ENCODE measurements at regions not wholly inside any gene's neighbourhood (a gene's known extent, or its start where the extent isn't known, plus 50 kb on each side); places are given as distances from the start of the nearest gene placed in this dataset.

GRCh38 chr13:73367886-73368285 is 309.1 kb downstream of the KLF5 start:
- no peak for DNase-seq
- POLR2A ChIA-PET: no interaction called here

GRCh38 chr13:73366241-73366640 is 307.4 kb downstream of the KLF5 start:
- POLR2A ChIA-PET: no interaction called here
- Histone ChIP-seq H3K27ac (ENCODE audit: low read depth in 1 of 2, low read length in 2 of 2) (no peak overlapping the region), H3K27me3 (ENCODE audit: control insufficient read depth in 1 of 2, insufficient read depth in 2 of 2, low read length in 2 of 2) (no peaks in the 10 kb centered on the region), H3K4me1 (ENCODE audit: insufficient read depth, low read length) (no peaks in the 10 kb centered on the region), H3K4me3 (ENCODE audit: low read length) (no peak overlapping the region), H3K9me3 (ENCODE audit: control insufficient read depth in 1 of 2, insufficient read depth in 1 of 2, low read length in 2 of 2) (no peaks in the 10 kb centered on the region), H3K36me3 (ENCODE audit: insufficient read depth, low read length) (no peaks in the 10 kb centered on the region)
- DNase-seq (no peak), ATAC-seq (ENCODE audit: poor library complexity) (no peak)
- no peaks in the 10 kb centered on the region for H3K36me3 Mint-ChIP-seq (ENCODE audit: low read depth)
- no peaks in the 10 kb centered on the region for H3K27me3 Mint-ChIP-seq
- H3K9me3 Mint-ChIP-seq: no peaks in the 10 kb centered on the region
- intact Hi-C loops (cut with DNase I, micrococcal nuclease): no loop called here
- no peak overlapping the region for H3K27ac Mint-ChIP-seq
- no peak overlapping the region for H3K4me3 Mint-ChIP-seq
- no peaks in the 10 kb centered on the region for H3K4me1 Mint-ChIP-seq (ENCODE audit: low read depth)
- TF ChIP-seq CTCF (IDR thresholded peaks at IDR 0.05): no peak
- CTCF ChIA-PET: no interaction called here

More at GRCh38 chr13:73367886-73368285, 309.1 kb downstream of the KLF5 start:
- H3K4me3 Mint-ChIP-seq: no peak overlapping the region
- H3K36me3 Mint-ChIP-seq (ENCODE audit: low read depth): no peaks in the 10 kb centered on the region
- Histone ChIP-seq H3K27ac (ENCODE audit: low read depth in 1 of 2, low read length in 2 of 2) (no peak overlapping the region), H3K4me1 (ENCODE audit: insufficient read depth, low read length) (no peaks in the 10 kb centered on the region), H3K27me3 (ENCODE audit: control insufficient read depth in 1 of 2, insufficient read depth in 2 of 2, low read length in 2 of 2) (no peaks in the 10 kb centered on the region), H3K9me3 (ENCODE audit: control insufficient read depth in 1 of 2, insufficient read depth in 1 of 2, low read length in 2 of 2) (no peaks in the 10 kb centered on the region), H3K4me3 (ENCODE audit: low read length) (no peak overlapping the region), H3K36me3 (ENCODE audit: insufficient read depth, low read length) (no peaks in the 10 kb centered on the region)
- H3K27ac Mint-ChIP-seq: no peak overlapping the region
- no peaks in the 10 kb centered on the region for H3K4me1 Mint-ChIP-seq (ENCODE audit: low read depth)
- intact Hi-C loops (cut with DNase I, micrococcal nuclease): no loop called here
- no peaks in the 10 kb centered on the region for H3K27me3 Mint-ChIP-seq
- ATAC-seq (ENCODE audit: poor library complexity): no peak
- CTCF ChIA-PET: interaction anchor here (1.2 kb wide), 1 partner anchor 12 kb away, joined by 3 read pairs; no protein-coding TSS in a partner anchor
- no peak for TF ChIP-seq CTCF (IDR thresholded peaks at IDR 0.05)
- no peaks in the 10 kb centered on the region for H3K9me3 Mint-ChIP-seq

GRCh38 chr13:73365681-73366080 is 306.9 kb downstream of the KLF5 start:
- Mint-ChIP-seq H3K27me3 (no peaks in the 10 kb centered on the region), H3K36me3 (ENCODE audit: low read depth) (no peaks in the 10 kb centered on the region), H3K9me3 (no peaks in the 10 kb centered on the region), H3K27ac (no peak overlapping the region), H3K4me3 (no peak overlapping the region), H3K4me1 (ENCODE audit: low read depth) (no peaks in the 10 kb centered on the region)
- H3K27me3 ChIP-seq (ENCODE audit: control insufficient read depth in 1 of 2, insufficient read depth in 2 of 2, low read length in 2 of 2): no peaks in the 10 kb centered on the region
- H3K36me3 ChIP-seq (ENCODE audit: insufficient read depth, low read length): no peaks in the 10 kb centered on the region
- no peaks in the 10 kb centered on the region for H3K4me1 ChIP-seq (ENCODE audit: insufficient read depth, low read length)
- ChIA-PET POLR2A (no interaction called here), CTCF (no interaction called here)
- H3K27ac ChIP-seq (ENCODE audit: low read depth in 1 of 2, low read length in 2 of 2): no peak overlapping the region
- H3K9me3 ChIP-seq (ENCODE audit: control insufficient read depth in 1 of 2, insufficient read depth in 1 of 2, low read length in 2 of 2): no peaks in the 10 kb centered on the region
- no peak for TF ChIP-seq CTCF (IDR thresholded peaks at IDR 0.05)
- DNase-seq (no peak), ATAC-seq (ENCODE audit: poor library complexity) (no peak)
- intact Hi-C loops (cut with DNase I, micrococcal nuclease): no loop called here
- H3K4me3 ChIP-seq (ENCODE audit: low read length): no peak overlapping the region
